ENCODE measurements at regions not wholly inside any gene's neighbourhood (a gene's known extent, or its start where the extent isn't known, plus 50 kb on each side); places are given as distances from the start of the nearest gene placed in this dataset.

GRCh38 chr5:139745132-139745799, 50.3 kb upstream of the PSD2 start:
- no peak for TF ChIP-seq CTCF (conservative IDR thresholded peaks at IDR 0.05)
- TF ChIP-seq EZH2 (IDR thresholded peaks at IDR 0.05; ENCODE audit: low read depth): no peak
